Stomach (tissue), 8 donors: ENCODE measurements at regions not wholly inside any gene's neighbourhood (a gene's known extent, or its start where the extent isn't known, plus 50 kb on each side); places are given as distances from the start of the nearest gene placed in this dataset.

Experiments
- DNase-seq, 2 donors: peaks; one replicate each; pipeline versions ENCODE4 v3.0.0 to v3.0.0-alpha.2; 2013 to 2019
- H3K27ac ChIP-seq, 5 donors: fragments of 200-600 bp in 4 of 5; sonication (generic) in 4 of 5; one replicate each; pipeline ENCODE4 v1.5.1; 2013 to 2019; ENCODE audit warnings: mild to moderate bottlenecking in 1 of 5, moderate library complexity in 1 of 5
- H3K27me3 ChIP-seq, 3 donors: fragments of 200-600 bp; sonication (generic); one replicate each; pipeline ENCODE4 v1.5.1; 2017 to 2019; ENCODE audit warnings: mixed run types in 1 of 3
- H3K36me3 ChIP-seq, 4 donors: fragments of 200-600 bp; sonication (generic); 1 replicate in 3 of 4; 2 replicates in 1 of 4; pipeline ENCODE4 v1.5.1; 2016 to 2019
- H3K4me1 ChIP-seq, 4 donors: fragments of 200-600 bp; sonication (generic); one replicate each; pipeline ENCODE4 v1.5.1; 2016 to 2019
- H3K4me3 ChIP-seq, 4 donors: fragments of 200-600 bp; sonication (generic) in 3 of 4; one replicate each; pipeline ENCODE4 v1.5.1; 2016 to 2019; ENCODE audit warnings: mild to moderate bottlenecking in 1 of 4
- H3K9me3 ChIP-seq, 4 donors: fragments of 200-600 bp; sonication (generic); one replicate each; pipeline ENCODE4 v1.5.1; 2016 to 2019
- EP300 ChIP-seq: sonication (generic); formaldehyde crosslinking; IDR thresholded peaks from one replicate; pipeline ENCODE4 v1.6.1; 2017; ENCODE audit warnings: antibody characterized with exemption
- POLR2A ChIP-seq, 4 donors: fragments of 450-650 bp; IDR thresholded peaks; one replicate each; pipeline ENCODE4 v1.6.1; 2016; ENCODE audit warnings: antibody characterized with exemption in 4 of 4, control low read depth in 2 of 4, mild to moderate bottlenecking in 1 of 4, moderate library complexity in 1 of 4
- POLR2AphosphoS5 ChIP-seq, 3 donors: sonication (generic); formaldehyde crosslinking; IDR thresholded peaks; one replicate each; pipeline ENCODE4 v1.6.1; 2016; ENCODE audit warnings: antibody characterized with exemption in 3 of 3
- WGBS, 5 donors: extraction: QIAGEN DNeasy Blood & Tissue Kit in 3 of 5; methylation state at CpG; one replicate each; pipeline versions ENCODE4 v1.1.5 to v1.1.7; 2013 to 2018; 5-methylcytosine and 5-hydroxymethylcytosine counted together
- intact Hi-C: fragments of 100-400 bp; cut with DNase I; formaldehyde crosslinking; loops from one replicate; pipeline ENCODE4 v1.15.1; 2023; ENCODE audit warnings: low total_unique reads
- TF ChIP-seq, protein P1 (sequence below), 7 experiments: fragments of 450-650 bp in 4 of 7; fragments of 200-600 bp in 3 of 7; sonication (generic) in 3 of 7; IDR thresholded peaks; one replicate each; pipeline ENCODE4 v1.5.1; 2016 to 2019; ENCODE audit warnings: antibody characterized with exemption in 7 of 7, control low read depth in 2 of 7, mild to moderate bottlenecking in 1 of 7
- donor health status: healthy with polysubstance abuse.
- donor health status: Bipolar disorder and iron deficiency.
- donor health status: healthy.

DNA sequence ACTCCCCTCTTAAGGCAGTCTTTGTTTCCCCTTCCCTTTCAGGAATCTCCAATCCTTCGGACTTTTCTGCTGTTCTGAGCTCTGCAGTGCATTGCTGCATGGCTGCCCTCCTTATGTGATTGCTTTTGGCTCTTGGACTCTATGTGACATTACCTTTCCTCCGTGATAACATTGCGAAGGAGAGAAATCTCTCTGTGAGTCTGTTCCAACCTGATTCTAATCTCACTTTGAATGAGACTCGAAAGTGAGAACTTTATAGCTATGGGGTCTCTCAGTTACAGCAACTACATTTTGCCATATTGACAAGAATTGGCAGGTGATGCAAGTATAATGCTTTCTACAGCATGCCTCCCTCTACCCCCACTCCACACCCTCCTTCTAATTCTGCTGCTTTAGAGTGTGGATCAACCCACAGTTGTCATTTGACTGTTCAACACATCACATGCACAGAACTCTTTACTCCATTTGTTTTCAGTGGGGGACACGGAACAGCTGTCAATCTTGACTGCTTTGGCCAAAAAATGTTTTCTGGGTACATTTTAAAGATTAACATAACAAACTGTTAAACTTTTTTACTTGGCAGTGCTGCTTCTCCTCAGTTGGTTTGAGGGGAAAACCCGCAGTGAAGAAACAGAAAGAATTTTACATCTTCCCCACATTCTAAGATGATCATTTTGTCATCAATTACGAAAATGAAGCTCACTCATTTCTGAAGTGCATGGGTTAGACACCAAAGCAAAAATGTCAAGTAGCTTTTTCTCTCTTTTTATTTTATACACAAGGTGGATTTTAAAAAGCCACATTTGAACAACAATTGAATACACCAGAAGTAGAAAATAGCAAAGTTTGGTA is 125.5 kb upstream of the RMST start:
- Histone ChIP-seq H3K9me3 (no peaks in the 10 kb centered on the region), H3K36me3 (no peaks in the 10 kb centered on the region), H3K4me3 (no peak overlapping the region), H3K27me3 (no peaks in the 10 kb centered on the region), H3K27ac (no peak overlapping the region), H3K4me1 (no peaks in the 10 kb centered on the region)
- whole genome bisulfite sequencing, 5 donors, result 70 to 76% (median 74%) methylated on average over 7 of the region's 7 CpGs
- DNase-seq, result no peak
- TF ChIP-seq POLR2A (IDR thresholded peaks at IDR 0.05) (no peak), EP300 (no peak), POLR2AphosphoS5 (IDR thresholded peaks at IDR 0.05) (no peak)
- TF ChIP-seq, protein P1, sequence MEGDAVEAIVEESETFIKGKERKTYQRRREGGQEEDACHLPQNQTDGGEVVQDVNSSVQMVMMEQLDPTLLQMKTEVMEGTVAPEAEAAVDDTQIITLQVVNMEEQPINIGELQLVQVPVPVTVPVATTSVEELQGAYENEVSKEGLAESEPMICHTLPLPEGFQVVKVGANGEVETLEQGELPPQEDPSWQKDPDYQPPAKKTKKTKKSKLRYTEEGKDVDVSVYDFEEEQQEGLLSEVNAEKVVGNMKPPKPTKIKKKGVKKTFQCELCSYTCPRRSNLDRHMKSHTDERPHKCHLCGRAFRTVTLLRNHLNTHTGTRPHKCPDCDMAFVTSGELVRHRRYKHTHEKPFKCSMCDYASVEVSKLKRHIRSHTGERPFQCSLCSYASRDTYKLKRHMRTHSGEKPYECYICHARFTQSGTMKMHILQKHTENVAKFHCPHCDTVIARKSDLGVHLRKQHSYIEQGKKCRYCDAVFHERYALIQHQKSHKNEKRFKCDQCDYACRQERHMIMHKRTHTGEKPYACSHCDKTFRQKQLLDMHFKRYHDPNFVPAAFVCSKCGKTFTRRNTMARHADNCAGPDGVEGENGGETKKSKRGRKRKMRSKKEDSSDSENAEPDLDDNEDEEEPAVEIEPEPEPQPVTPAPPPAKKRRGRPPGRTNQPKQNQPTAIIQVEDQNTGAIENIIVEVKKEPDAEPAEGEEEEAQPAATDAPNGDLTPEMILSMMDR (IDR thresholded peaks at IDR 0.05), result no peak
- intact Hi-C loops, result no loop called here

DNA sequence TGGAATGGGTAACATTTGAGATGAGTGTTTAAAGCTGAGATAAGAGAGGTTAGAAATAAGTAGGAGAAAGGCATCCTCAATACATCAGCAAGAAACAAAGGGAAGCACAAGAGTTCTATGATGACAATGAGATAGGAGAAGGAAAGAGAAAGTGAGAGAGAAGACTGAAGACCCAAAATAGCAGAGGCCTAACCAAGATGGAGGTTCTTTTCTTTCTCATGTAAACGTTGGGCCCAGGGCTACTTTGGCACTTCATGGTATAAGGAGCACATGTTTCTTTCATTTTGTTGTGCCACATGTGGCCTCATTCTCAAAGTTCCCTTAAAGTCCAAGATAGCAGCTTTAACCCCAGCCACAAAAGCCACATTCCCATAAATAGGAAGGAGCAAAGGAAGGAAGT is 120.5 kb upstream of the RMST start:
- intact Hi-C loops, result no loop called here
- no peaks in the 10 kb centered on the region for H3K36me3 ChIP-seq
- no peaks in the 10 kb centered on the region for H3K4me1 ChIP-seq
- TF ChIP-seq POLR2A (IDR thresholded peaks at IDR 0.05), result no peak
- TF ChIP-seq, protein P1 (IDR thresholded peaks at IDR 0.05), result no peak
- no peak for TF ChIP-seq POLR2AphosphoS5 (IDR thresholded peaks at IDR 0.05)
- DNase-seq, result no peak
- H3K9me3 ChIP-seq, result no peaks in the 10 kb centered on the region
- no peaks in the 10 kb centered on the region for H3K27me3 ChIP-seq
- 48 to 64% (median 59%) methylated on average over 1 of the region's 1 CpG for WGBS, 5 donors
- no peak overlapping the region for H3K27ac ChIP-seq
- H3K4me3 ChIP-seq, result no peak overlapping the region

DNA sequence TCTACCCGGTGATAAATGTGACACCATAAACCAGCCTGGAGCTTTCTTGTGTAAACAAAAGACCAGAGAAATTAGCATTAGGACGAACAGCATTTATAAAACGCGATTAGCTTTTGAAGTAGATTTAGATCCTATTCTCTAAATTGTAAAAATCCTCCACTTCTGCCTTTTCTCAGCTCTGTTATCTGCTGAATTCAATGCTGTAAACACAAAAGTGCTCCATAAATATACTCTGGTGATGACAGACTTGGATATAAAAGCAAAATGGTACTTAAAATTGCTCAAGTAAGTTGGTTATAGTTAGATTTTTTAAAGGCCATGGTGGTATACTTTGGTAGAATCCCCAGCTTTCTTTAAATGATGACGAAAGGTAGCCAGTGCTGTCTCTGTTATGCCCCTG is 114.6 kb upstream of the RMST start:
- H3K27me3 ChIP-seq, result no peaks in the 10 kb centered on the region
- no peak overlapping the region for H3K27ac ChIP-seq
- H3K4me1 ChIP-seq, result no peaks in the 10 kb centered on the region
- H3K9me3 ChIP-seq, result no peaks in the 10 kb centered on the region
- H3K4me3 ChIP-seq, result no peak overlapping the region
- intact Hi-C loops, result no loop called here
- no peak for DNase-seq
- TF ChIP-seq, protein P1 (IDR thresholded peaks at IDR 0.05), result no peak
- TF ChIP-seq POLR2A (IDR thresholded peaks at IDR 0.05) (no peak), POLR2AphosphoS5 (IDR thresholded peaks at IDR 0.05) (no peak), EP300 (no peak)
- H3K36me3 ChIP-seq, result no peaks in the 10 kb centered on the region
- 56 to 73% (median 62%) methylated on average over 5 of the region's 5 CpGs for WGBS, 5 donors

DNA sequence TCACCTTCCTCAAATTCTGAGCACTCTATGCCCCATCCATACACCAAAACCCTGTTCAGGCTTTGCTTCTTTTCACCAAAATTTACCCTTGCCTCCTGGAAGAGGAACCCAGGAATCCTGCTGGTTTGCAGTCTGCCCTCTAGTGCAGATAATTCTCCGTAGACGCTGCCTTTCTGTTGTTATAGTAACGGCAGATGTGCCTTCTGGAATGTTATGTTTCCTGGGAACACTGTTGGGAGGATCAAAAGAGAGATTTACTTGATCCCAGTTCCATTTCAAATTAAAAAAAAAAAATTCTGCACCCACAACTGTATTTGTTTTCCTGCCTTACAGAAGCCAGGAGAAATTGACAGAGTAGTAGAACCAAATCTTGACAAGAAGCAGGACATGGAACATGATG is 104.2 kb upstream of the RMST start:
- Histone ChIP-seq H3K4me3 (no peak overlapping the region), H3K4me1 (no peaks in the 10 kb centered on the region), H3K36me3 (no peaks in the 10 kb centered on the region), H3K27me3 (no peaks in the 10 kb centered on the region), H3K27ac (no peak overlapping the region), H3K9me3 (peaks cover 0 to 6% (median 0%) of the 10 kb centered on the region in 4 donors)
- intact Hi-C loops, result no loop called here
- DNase-seq, result no peak
- TF ChIP-seq, protein P1 (IDR thresholded peaks at IDR 0.05), result no peak
- TF ChIP-seq POLR2AphosphoS5 (IDR thresholded peaks at IDR 0.05) (no peak), EP300 (no peak), POLR2A (IDR thresholded peaks at IDR 0.05) (no peak)
- WGBS, 5 donors, result 44 to 61% (median 48%) methylated on average over 3 of the region's 3 CpGs
